KOPT-K1 (cell line): ENCODE measurements at regions not wholly inside any gene's neighbourhood (a gene's known extent, or its start where the extent isn't known, plus 50 kb on each side); places are given as distances from the start of the nearest gene placed in this dataset.
A peak's percentile ranks its signal among the peaks of the same experiment; 100 is the strongest.
"Not testable (repeated sequence)": the region's sequence is repeated elsewhere in the genome, so short reads cannot be mapped to it uniquely, and the experiment has no call there.

ENCODE experiments used
- H3K27ac ChIP-seq: fragments of 200-600 bp; sonication (generic); 2 replicates; pipeline ENCODE4 v1.5.1; 2016; ENCODE audit warnings: antibody characterized with exemption, mild to moderate bottlenecking, low read depth, low read length; ENCODE audit not compliant: poor library complexity, severe bottlenecking
- H3K36me3 ChIP-seq: fragments of 200-600 bp; sonication (generic); 2 replicates; pipeline ENCODE4 v1.5.1; 2017; ENCODE audit warnings: antibody characterized with exemption, mild to moderate bottlenecking, low read length, moderate library complexity; ENCODE audit not compliant: insufficient read depth
- H3K9me3 ChIP-seq: fragments of 200-600 bp; sonication (generic); 2 replicates; pipeline ENCODE4 v1.5.1; 2017; ENCODE audit warnings: antibody characterized with exemption, low read length, mild to moderate bottlenecking; ENCODE audit not compliant: insufficient read depth, poor library complexity, severe bottlenecking

GRCh38 chr14:61602003-61602732 is 93.1 kb upstream of the HIF1A start:
- Histone ChIP-seq H3K27ac (no peak overlapping the region), H3K36me3 (no peaks in the 10 kb centered on the region), H3K9me3 (no peaks in the 10 kb centered on the region)

- no peak overlapping the region for H3K27ac ChIP-seq
- H3K9me3 ChIP-seq, result no peaks in the 10 kb centered on the region
- H3K36me3 ChIP-seq, result no peaks in the 10 kb centered on the region
Measured at GRCh38 chr14:61602733-61603077, 92.6 kb upstream of the HIF1A start.

- Histone ChIP-seq H3K27ac (no peak overlapping the region), H3K9me3 (no peaks in the 10 kb centered on the region), H3K36me3 (no peaks in the 10 kb centered on the region)
Measured at GRCh38 chr14:61603736-61604135, 91.6 kb upstream of the HIF1A start.

GRCh38 chr14:61607570-61608244 is 87.6 kb upstream of the HIF1A start:
- no peaks in the 10 kb centered on the region for H3K9me3 ChIP-seq
- no peaks in the 10 kb centered on the region for H3K36me3 ChIP-seq
- peak overlapping the region; percentile 6 for H3K27ac ChIP-seq

- Histone ChIP-seq H3K9me3 (no peaks in the 10 kb centered on the region), H3K36me3 (no peaks in the 10 kb centered on the region), H3K27ac (no peak overlapping the region)
Measured at GRCh38 chr14:61608245-61609165, 86.8 kb upstream of the HIF1A start.

GRCh38 chr14:61609191-61609843 is 86.0 kb upstream of the HIF1A start:
- no peak overlapping the region for H3K27ac ChIP-seq

GRCh38 chr14:61609884-61610283 is 85.4 kb upstream of the HIF1A start:
- H3K27ac ChIP-seq, result no peak overlapping the region
- H3K9me3 ChIP-seq, result no peaks in the 10 kb centered on the region
- no peaks in the 10 kb centered on the region for H3K36me3 ChIP-seq

More at GRCh38 chr14:61609191-61609843, 86.0 kb upstream of the HIF1A start:
- H3K36me3 ChIP-seq, result no peaks in the 10 kb centered on the region
- no peaks in the 10 kb centered on the region for H3K9me3 ChIP-seq

- H3K36me3 ChIP-seq, result no peaks in the 10 kb centered on the region
- no peak overlapping the region for H3K27ac ChIP-seq
- H3K9me3 ChIP-seq, result no peaks in the 10 kb centered on the region
Measured at GRCh38 chr14:61610900-61611299, 84.4 kb upstream of the HIF1A start.

GRCh38 chr14:61611880-61612630 is 83.3 kb upstream of the HIF1A start:
- no peaks in the 10 kb centered on the region for H3K9me3 ChIP-seq

GRCh38 chr14:61613006-61613405 is 82.3 kb upstream of the HIF1A start:
- not testable (repeated sequence) for H3K9me3 ChIP-seq, H3K36me3 ChIP-seq, H3K27ac ChIP-seq

More at GRCh38 chr14:61611880-61612630, 83.3 kb upstream of the HIF1A start:
- Histone ChIP-seq H3K27ac (no peak overlapping the region), H3K36me3 (no peaks in the 10 kb centered on the region)

GRCh38 chr14:61614693-61615092 is 80.6 kb upstream of the HIF1A start:
- H3K36me3 ChIP-seq, result no peaks in the 10 kb centered on the region
- no peaks in the 10 kb centered on the region for H3K9me3 ChIP-seq
- H3K27ac ChIP-seq, result no peak overlapping the region

GRCh38 chr14:61615743-61616523 is 79.4 kb upstream of the HIF1A start:
- no peaks in the 10 kb centered on the region for H3K36me3 ChIP-seq
- no peak overlapping the region for H3K27ac ChIP-seq
- H3K9me3 ChIP-seq, result no peaks in the 10 kb centered on the region

GRCh38 chr14:61616524-61617185 is 78.7 kb upstream of the HIF1A start:
- Histone ChIP-seq H3K27ac (no peak overlapping the region), H3K36me3 (no peaks in the 10 kb centered on the region), H3K9me3 (no peaks in the 10 kb centered on the region)
